Islet precursor cell (in vitro differentiated cells): ENCODE measurements at regions not wholly inside any gene's neighbourhood (a gene's known extent, or its start where the extent isn't known, plus 50 kb on each side); places are given as distances from the start of the nearest gene placed in this dataset.
"Not testable (repeated sequence)": the region's sequence is repeated elsewhere in the genome, so short reads cannot be mapped to it uniquely, and the experiment has no call there.

ENCODE experiments used
- DNase-seq: peaks from one replicate; pipeline ENCODE4 v3.0.0-alpha.2; 2018

DNA sequence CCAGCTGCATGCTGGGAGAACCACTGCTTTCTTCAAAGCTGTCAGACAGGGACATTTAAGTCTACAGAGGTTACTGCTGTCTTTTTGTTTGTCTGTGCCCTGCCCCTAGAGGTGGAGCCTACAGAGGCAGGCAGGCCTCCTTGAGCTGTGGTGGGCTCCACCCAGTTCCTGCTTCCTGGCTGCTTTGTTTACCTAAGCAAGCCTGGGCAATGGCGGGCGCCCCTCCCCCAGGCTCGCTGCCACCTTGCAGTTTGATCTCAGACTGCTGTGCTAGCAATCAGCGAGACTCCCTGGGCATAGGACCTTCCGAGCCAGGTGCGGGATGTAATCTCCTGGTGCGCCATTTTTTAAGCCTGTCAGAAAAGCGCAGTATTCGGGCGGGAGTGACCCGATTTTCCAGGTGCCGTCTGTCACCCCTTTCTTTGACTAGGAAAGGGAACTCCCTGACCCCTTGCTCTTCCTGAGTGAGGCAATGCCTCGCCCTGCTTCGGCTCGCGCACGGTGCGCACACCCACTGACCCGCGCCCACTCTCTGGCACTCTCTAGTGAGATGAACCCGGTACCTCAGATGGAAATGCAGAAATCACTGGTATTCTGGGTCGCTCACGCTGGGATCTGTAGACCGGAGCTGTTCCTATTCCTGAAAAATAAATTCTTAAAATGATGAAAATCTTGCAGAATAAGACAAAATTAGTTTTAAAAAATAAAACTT is 1022.9 kb downstream of the RAPGEF2 start:
- not testable (repeated sequence) for DNase-seq

GRCh38 chr4:160127211-160127610 is 1024.3 kb downstream of the RAPGEF2 start:
- no peak for DNase-seq

GRCh38 chr4:160129439-160129838 is 1026.6 kb downstream of the RAPGEF2 start:
- DNase-seq, result no peak

GRCh38 chr4:160136021-160136420 is 1033.1 kb downstream of the RAPGEF2 start:
- no peak for DNase-seq

DNA sequence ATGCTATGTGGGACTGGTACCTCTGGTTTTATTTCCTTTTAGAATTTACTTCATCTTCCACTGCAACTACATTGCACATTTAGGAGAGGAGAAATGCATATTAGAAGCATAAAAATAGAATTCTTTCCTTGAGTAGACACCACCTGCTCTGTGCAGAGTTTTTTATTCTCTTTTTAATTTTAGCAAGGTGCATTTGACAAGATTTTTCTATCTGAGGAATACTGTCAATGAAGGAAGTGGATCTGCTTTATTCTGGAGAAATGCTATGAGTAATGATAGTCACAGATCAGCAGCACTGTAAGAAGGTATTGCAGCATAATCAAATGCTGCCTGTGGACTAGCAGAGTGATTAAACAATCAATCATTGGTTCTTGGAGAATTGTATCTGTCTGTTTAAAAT is 1038.3 kb downstream of the RAPGEF2 start:
- DNase-seq, result no peak

DNA sequence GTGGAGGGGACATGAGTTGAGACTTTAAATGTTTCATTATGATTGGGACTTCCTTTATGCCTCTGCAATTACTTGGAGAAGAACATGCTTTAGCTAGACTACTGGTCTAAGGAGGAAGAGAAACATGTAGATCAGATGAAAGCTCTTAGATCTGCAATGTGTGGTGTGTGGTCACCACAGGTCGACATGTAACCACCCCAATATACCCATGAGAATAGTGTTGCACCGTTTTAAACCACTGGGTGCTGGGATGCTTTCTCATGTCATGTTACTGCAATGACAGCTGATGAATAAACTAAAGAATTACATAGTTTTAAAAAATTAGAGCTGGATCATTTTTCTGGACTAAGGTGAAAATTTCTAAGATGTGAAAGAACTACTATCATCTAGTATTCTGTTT is 1039.7 kb downstream of the RAPGEF2 start:
- DNase-seq, result no peak

- no peak for DNase-seq
Measured at GRCh38 chr4:160143574-160143973, 1040.7 kb downstream of the RAPGEF2 start.

- DNase-seq, result no peak
Measured at GRCh38 chr4:160159457-160159856, 1056.6 kb downstream of the RAPGEF2 start.

GRCh38 chr4:160161026-160161425 is 1058.1 kb downstream of the RAPGEF2 start:
- DNase-seq, result no peak

DNA sequence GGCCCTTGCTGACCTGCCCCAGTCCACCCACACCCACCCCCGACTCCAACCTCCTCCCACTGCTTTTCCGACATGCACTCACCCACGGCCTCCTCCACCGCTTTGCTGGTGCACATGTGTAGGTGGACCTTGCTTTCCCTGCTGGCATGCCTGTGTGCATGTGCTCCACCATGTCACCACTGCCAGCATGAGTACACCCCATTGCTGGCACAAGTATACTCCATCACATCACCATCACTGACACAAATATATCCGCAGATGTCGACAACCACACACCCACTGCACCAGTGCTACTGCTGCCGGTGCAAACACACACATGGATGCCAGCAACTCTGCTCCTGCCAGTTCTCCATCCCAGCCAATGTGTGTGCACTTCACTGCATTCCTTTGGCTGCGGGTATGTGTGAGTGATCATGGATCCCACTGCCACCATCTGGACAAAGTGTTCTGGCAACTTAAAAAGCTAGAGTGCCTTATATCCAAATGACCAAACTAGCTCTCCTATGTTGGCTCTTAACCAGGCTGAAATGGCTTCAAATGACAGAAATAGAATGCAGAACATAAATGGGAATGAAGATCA is 1072.3 kb downstream of the RAPGEF2 start:
- peak; percentile 51 for DNase-seq

- DNase-seq, result peak; percentile 66
Measured at GRCh38 chr4:160180211-160180610, 1077.3 kb downstream of the RAPGEF2 start.

GRCh38 chr4:160182727-160183126 is 1079.8 kb downstream of the RAPGEF2 start:
- DNase-seq, result no peak

DNA sequence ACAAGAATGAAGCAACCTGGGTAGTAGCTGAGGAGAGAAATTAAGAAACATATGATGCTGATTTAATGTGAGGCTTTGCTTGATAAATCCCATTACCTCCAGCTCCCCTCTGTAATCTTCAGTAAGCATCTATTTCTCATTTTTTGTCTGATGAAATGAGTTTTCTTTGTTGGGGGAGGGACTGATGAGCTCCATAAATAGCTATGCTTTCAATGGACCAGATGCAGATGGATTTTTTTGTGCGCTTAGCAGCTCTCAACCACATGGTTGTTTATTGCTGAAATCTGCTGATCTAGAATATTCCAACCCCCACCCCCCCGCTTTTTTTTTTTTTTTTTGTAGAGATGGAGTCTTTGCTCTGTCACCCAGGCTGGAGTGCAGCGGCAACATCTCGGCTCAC is 1082.0 kb downstream of the RAPGEF2 start:
- DNase-seq, result no peak

- DNase-seq, result no peak
Measured at GRCh38 chr4:160193787-160194186, 1090.9 kb downstream of the RAPGEF2 start.

DNA sequence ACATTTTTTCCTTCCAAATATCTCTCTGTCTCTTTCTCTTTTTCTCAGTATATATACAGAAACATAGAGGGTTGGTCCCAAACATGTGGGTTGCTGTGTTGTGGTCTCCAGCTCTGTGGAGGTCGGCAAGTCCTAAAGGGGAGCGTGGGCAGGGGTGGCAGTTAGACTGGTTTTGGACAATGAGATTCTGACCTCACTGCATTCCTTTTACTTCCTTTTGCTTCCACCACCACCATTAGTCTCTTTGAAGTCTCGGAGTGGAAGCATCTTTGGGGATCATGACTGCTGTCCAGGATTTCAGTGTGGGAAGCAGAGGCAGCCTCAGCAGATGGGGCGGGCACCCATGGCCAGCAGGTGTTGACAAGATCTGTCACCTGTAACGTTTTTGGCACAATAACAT is 1091.8 kb downstream of the RAPGEF2 start:
- DNase-seq, result peak; percentile 73

DNA sequence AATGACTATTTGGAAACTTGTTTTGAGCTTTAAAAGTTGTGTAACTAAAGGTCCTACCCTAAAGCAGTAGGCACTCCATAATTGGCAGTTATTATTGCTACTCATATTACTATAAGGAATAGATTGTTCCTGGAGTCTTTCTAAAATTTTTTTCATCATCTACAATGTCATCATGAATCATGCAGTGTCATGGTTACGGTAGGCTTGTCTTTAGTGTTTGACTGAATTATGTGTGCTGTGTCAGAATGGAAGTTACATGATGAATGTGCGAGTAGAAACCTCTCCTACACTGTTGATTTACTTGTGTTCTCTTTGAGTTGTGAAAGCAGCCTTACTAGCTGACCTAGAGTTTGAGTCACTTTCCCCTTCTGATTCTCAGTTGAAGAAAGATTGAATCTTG is 1099.9 kb downstream of the RAPGEF2 start:
- DNase-seq, result no peak

GRCh38 chr4:160212078-160212477 is 1109.2 kb downstream of the RAPGEF2 start:
- no peak for DNase-seq

GRCh38 chr4:160213366-160213765 is 1110.5 kb downstream of the RAPGEF2 start:
- DNase-seq, result no peak

GRCh38 chr4:160217352-160217751 is 1114.5 kb downstream of the RAPGEF2 start:
- no peak for DNase-seq

- DNase-seq, result no peak
Measured at GRCh38 chr4:160224049-160224448, 1121.2 kb downstream of the RAPGEF2 start.

GRCh38 chr4:160233141-160233540 is 1130.3 kb downstream of the RAPGEF2 start:
- DNase-seq, result no peak

DNA sequence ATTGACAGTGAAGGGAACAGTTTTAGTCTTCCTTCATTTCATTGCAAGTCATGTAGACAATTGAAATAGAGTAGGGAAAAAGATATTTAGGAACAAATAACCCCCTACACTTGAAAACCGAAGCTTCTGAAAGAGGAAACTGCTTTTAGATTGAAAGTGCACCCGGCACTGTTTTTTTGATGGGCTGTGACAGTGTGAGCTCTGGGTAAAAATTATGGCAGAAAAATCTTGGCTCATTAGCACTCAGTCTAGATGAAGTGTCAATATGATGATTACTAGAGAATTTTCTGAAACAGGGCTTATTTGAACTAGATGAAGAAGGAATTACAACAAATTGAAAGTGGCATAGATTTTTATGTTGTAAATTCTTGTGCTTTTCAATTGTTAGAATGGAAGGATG is 1132.4 kb downstream of the RAPGEF2 start:
- DNase-seq, result no peak

- no peak for DNase-seq
Measured at GRCh38 chr4:160235771-160236170, 1132.9 kb downstream of the RAPGEF2 start.

GRCh38 chr4:160238790-160239189 is 1135.9 kb downstream of the RAPGEF2 start:
- no peak for DNase-seq

DNA sequence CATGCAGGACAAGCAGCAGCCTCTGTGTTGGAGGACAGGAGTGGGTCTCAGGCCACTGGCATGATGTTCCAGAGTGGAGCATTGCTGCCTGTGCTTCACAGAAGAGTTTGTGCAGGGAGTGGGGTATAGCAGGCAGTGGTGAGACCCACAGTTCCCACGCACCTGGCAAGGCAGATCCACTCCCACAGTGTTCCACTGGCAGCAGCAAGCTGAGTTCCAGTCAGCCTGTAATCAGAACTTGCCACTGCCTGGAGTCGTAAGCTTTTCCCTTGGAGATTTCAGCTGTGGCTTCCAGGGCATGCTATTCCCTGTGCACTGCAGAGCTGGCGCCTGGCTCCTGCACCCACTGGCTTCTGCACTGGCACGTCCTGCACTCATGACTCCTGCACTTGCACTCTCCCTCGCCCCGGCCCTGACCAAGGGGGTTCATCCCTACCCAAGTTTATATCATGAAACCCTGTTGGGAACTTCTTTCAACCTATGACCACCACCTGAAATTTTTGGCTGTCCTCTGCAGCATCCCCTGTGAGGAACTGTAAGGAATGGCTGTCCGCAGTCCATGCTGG is 1144.3 kb downstream of the RAPGEF2 start:
- no peak for DNase-seq
